Umbilical cord (tissue), 1 donor: ENCODE measurements at regions not wholly inside any gene's neighbourhood (a gene's known extent, or its start where the extent isn't known, plus 50 kb on each side); places are given as distances from the start of the nearest gene placed in this dataset.
"Not testable (repeated sequence)": the region's sequence is repeated elsewhere in the genome, so short reads cannot be mapped to it uniquely, and the experiment has no call there.

Source experiments
- DNase-seq: peaks from one replicate; pipeline ENCODE4 v3.0.0-alpha.2; 2015; ENCODE audit warnings: low spot score

GRCh38 chr5:75844301-75844700 is 127.1 kb upstream of the POC5 start:
- DNase-seq, result no peak

- DNase-seq, result no peak
These were observed 126.1 kb upstream of the POC5 start for GRCh38 chr5:75843319-75843718.

GRCh38 chr5:75839547-75839946 is 122.3 kb upstream of the POC5 start:
- DNase-seq, result no peak

GRCh38 chr5:75837258-75837841 is 120.1 kb upstream of the POC5 start:
- DNase-seq, result no peak

- no peak for DNase-seq
These were observed 114.3 kb upstream of the POC5 start for GRCh38 chr5:75831561-75831960.

GRCh38 chr5:75828029-75828428 is 110.8 kb upstream of the POC5 start:
- DNase-seq, result no peak

GRCh38 chr5:75824323-75824722 is 107.1 kb upstream of the POC5 start:
- DNase-seq, result no peak

- no peak for DNase-seq
These were observed 106.6 kb upstream of the POC5 start for GRCh38 chr5:75823811-75824210.

GRCh38 chr5:75818661-75819060 is 101.4 kb upstream of the POC5 start:
- no peak for DNase-seq

- DNase-seq, result not testable (repeated sequence)
These were observed 82.5 kb upstream of the POC5 start for GRCh38 chr5:75799695-75800094.

GRCh38 chr5:75769338-75769737 is 52.1 kb upstream of the POC5 start:
- DNase-seq, result not testable (repeated sequence)
